HG03442 (cell line): ENCODE measurements at regions not wholly inside any gene's neighbourhood (a gene's known extent, or its start where the extent isn't known, plus 50 kb on each side); places are given as distances from the start of the nearest gene placed in this dataset.
"Not testable (repeated sequence)": the region's sequence is repeated elsewhere in the genome, so short reads cannot be mapped to it uniquely, and the experiment has no call there.

Source experiments
- ATAC-seq: cut with Tn5 transposase; IDR thresholded peaks from one replicate; pipeline ENCODE4 v1.9.1; 2021; ENCODE audit warnings: mild to moderate bottlenecking, moderate library complexity; ENCODE audit not compliant: unreplicated experiment

- no peak for ATAC-seq
Measured at GRCh38 chr5:32842813-32843530, 131.9 kb downstream of the NPR3 start.

GRCh38 chr5:32843531-32843895, 132.4 kb downstream of the NPR3 start:
- no peak for ATAC-seq

DNA sequence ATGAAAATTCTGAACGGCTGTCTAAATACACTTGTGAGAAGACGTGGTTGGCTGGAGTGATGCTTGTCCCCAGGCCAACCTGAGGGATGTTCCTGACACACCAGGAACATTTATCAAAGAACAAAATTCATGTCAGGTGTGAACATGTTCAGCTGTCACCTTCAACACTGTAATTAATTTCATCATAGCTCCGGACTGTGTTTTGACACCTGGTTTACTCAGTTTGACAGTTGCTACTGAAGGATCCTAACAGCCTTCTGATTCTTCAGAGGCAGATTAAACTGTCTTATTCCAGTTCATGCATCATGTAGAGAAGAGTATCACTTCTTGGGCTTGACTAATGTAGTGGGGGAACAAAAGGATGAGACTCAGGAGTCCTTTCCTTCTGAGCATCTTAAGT, 134.1 kb downstream of the NPR3 start:
- ATAC-seq: no peak

DNA sequence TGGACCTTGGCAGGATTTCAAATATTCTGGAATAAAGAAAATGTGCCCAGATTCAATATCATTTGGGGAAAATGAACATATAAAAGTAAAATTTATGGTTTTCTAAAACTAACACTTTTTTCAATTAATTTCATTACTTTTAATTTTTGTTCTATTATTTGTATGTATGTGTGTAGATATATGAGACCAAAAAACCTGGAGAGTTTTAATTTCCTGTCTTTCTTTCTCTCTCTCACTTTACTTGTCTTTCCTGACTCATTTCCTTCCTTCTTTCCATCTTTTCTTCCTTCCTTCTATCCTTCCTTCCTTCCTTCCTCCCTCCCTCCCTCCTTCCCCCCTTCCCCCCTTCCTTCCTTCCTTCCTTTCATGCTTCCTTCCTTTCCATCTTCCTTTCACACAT, 137.0 kb downstream of the NPR3 start:
- ATAC-seq: no peak

DNA sequence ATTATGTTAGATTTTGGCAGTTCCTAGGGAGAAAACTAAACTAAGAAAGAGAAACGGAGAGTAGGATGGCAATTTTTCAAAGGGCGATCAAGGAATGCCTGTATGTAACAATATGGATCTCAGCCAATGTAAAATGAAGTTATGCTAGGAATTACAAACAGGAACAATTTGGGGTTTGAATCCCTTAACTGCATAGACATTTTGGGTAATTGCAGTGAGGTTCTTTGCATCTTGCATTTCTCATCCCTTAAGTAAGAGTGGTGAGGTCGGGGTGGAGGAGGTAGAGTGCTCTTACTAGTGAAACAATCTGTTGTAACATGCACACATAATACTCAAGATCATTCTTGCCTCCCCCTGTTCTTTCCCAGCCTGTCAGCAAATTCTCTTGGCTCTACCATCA, 137.6 kb downstream of the NPR3 start:
- ATAC-seq: no peak

- no peak for ATAC-seq
Measured at GRCh38 chr5:32850817-32851496, 139.8 kb downstream of the NPR3 start.

- no peak for ATAC-seq
Measured at GRCh38 chr5:32851559-32852173, 140.5 kb downstream of the NPR3 start.

DNA sequence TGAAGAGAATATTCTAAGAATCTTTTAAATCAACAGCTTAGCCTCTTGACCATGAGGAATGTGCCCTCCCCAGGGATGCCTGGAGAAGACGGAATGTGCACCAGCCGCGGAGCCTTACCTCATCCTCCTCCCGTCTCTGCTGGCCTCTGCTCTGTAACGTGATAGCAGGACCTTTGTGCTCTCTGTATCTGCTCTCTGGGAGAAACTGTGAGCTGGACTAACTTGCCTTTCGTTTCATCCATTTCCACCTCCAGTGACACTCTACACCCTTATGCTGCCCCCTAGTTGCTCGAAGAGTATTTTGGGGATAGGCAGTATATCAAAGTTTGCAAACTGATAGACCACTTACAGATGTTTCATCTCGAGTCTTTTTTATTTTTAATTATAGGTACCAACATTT, 141.4 kb downstream of the NPR3 start:
- no peak for ATAC-seq

DNA sequence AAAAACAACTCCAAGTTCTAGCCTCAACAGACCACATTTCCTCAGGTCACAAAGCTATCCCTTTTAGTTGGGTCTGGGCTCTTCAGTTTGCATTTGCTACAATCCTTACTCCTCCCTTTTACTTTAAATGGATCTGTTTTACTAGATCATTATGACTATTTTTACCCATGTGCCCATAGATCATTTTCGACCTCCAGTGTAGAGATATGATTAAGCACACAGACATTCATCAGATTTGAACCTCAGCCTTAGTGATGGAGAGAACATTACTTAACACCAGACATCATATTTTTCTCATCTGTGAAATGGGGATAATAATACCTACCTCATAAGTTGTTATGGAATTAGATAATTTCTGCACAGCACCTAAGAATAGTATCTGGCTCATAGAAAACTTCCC, 141.9 kb downstream of the NPR3 start:
- no peak for ATAC-seq

DNA sequence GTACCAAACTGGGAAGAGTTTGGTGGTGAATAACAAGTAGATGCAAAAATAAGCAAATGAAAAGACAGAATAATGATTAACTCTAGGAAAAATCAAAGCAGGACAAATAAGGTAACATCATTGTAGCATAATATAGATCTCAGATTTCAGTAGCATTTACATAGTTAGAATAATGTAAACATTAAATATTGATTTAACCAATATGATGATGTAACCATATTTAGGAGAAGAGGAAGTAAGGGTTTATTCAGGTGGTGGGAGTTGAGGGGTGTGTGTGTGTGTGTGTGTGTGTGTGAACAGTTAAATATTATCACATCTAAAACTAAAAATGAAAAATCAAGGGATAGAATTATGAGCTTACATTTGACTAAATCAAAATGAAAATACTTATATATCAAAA, 143.4 kb downstream of the NPR3 start:
- ATAC-seq: no peak

DNA sequence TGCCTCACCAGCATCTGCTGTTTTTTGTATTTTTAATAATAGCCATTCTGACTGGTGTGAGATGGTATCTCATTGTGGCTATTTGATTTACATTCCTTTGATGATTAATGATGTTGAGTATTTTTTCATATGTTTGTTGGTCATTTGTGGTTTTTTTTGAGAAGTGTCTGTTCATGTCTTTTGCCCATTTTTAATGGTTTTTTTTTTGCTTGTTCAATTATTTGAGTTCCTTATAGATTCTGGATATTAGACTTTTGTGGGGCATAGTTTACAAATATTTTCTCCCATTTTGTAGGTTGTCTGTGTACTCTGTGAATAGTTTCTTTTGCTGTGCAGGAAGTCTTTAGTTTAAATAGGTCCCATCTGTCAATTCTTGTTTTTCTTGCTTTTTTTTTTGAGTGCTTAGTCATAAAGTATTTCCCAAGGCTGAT, 148.1 kb downstream of the NPR3 start:
- ATAC-seq: no peak

GRCh38 chr5:32865475-32865874, 154.4 kb downstream of the NPR3 start:
- ATAC-seq: no peak

- no peak for ATAC-seq
Measured at GRCh38 chr5:32866138-32866537, 155.0 kb downstream of the NPR3 start.

GRCh38 chr5:32869216-32869615, 158.1 kb downstream of the NPR3 start:
- no peak for ATAC-seq

GRCh38 chr5:32876791-32877190, 165.7 kb downstream of the NPR3 start:
- ATAC-seq: no peak

GRCh38 chr5:32879364-32879763, 168.2 kb downstream of the NPR3 start:
- not testable (repeated sequence) for ATAC-seq

- no peak for ATAC-seq
Measured at GRCh38 chr5:32880796-32881195, 169.7 kb downstream of the NPR3 start.

DNA sequence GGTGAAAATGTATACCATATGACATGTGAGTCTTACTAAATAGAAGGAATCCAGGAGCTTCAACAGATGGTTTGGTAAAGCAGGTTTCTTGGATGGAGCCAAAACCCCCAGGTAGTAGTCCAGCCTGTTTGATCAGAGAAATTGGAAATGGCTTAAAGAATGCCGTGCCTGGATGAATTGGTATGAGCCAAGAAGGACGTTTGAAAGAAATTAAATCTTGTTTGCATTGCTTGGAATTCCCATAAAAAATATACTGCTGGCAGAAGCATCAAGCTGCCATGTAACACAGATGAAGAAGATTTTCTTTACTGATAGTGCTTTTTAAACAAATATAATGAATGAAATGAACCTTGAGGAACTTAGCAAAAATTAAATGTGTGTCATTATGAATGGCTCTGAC, 176.3 kb downstream of the NPR3 start:
- no peak for ATAC-seq

GRCh38 chr5:32889078-32889477, 178.0 kb downstream of the NPR3 start:
- no peak for ATAC-seq

GRCh38 chr5:32903613-32904012, 192.5 kb downstream of the NPR3 start:
- no peak for ATAC-seq

GRCh38 chr5:32908641-32909040, 197.5 kb downstream of the NPR3 start:
- no peak for ATAC-seq

GRCh38 chr5:32909207-32909606, 198.1 kb downstream of the NPR3 start:
- ATAC-seq: no peak
